Sigmoid colon (tissue), 4 donors: ENCODE measurements at regions not wholly inside any gene's neighbourhood (a gene's known extent, or its start where the extent isn't known, plus 50 kb on each side); places are given as distances from the start of the nearest gene placed in this dataset.

ENCODE experiments used
- EP300 ChIP-seq, 4 donors: sonication (generic); formaldehyde crosslinking; IDR thresholded peaks; one replicate each; pipeline ENCODE4 v1.6.1; 2017; ENCODE audit warnings: antibody characterized with exemption in 4 of 4
- POLR2AphosphoS5 ChIP-seq, 4 donors: sonication (generic); formaldehyde crosslinking; IDR thresholded peaks; one replicate each; pipeline ENCODE4 v1.6.1; 2017; ENCODE audit warnings: antibody characterized with exemption in 4 of 4
- TF ChIP-seq, protein P1 (sequence below), 4 experiments: fragments of 450-650 bp in 3 of 4; fragments of 200-600 bp in 1 of 4; IDR thresholded peaks; one replicate each; pipeline ENCODE4 v1.5.1; 2016 to 2019; ENCODE audit warnings: antibody characterized with exemption in 4 of 4, mild to moderate bottlenecking in 3 of 4, moderate library complexity in 2 of 4

DNA sequence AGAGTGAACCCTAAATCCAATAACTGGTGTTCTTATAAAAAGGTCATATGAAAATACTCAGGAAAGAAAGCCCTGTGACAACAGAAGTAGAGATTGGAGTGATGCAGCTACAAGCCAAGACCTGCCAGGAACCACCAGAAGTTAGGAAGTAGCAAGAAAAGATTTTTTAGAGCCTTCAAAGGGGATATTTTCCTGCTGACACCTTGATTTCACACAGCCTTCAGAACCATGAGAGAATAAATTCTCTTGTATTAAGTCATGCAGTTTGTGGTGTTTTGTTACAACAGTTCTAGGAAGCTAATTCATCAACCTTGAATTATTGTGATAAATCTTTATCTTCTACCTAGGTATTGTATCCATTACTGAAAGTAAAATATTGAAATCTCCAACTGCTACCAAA, 81.0 kb downstream of the HYCC1 start:
- TF ChIP-seq, protein P1, sequence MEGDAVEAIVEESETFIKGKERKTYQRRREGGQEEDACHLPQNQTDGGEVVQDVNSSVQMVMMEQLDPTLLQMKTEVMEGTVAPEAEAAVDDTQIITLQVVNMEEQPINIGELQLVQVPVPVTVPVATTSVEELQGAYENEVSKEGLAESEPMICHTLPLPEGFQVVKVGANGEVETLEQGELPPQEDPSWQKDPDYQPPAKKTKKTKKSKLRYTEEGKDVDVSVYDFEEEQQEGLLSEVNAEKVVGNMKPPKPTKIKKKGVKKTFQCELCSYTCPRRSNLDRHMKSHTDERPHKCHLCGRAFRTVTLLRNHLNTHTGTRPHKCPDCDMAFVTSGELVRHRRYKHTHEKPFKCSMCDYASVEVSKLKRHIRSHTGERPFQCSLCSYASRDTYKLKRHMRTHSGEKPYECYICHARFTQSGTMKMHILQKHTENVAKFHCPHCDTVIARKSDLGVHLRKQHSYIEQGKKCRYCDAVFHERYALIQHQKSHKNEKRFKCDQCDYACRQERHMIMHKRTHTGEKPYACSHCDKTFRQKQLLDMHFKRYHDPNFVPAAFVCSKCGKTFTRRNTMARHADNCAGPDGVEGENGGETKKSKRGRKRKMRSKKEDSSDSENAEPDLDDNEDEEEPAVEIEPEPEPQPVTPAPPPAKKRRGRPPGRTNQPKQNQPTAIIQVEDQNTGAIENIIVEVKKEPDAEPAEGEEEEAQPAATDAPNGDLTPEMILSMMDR (IDR thresholded peaks at IDR 0.05): no peak
- TF ChIP-seq POLR2AphosphoS5 (IDR thresholded peaks at IDR 0.05) (no peak), EP300 (IDR thresholded peaks at IDR 0.05) (no peak)
